ENCODE measurements at regions not wholly inside any gene's neighbourhood (a gene's known extent, or its start where the extent isn't known, plus 50 kb on each side); places are given as distances from the start of the nearest gene placed in this dataset.

DNA sequence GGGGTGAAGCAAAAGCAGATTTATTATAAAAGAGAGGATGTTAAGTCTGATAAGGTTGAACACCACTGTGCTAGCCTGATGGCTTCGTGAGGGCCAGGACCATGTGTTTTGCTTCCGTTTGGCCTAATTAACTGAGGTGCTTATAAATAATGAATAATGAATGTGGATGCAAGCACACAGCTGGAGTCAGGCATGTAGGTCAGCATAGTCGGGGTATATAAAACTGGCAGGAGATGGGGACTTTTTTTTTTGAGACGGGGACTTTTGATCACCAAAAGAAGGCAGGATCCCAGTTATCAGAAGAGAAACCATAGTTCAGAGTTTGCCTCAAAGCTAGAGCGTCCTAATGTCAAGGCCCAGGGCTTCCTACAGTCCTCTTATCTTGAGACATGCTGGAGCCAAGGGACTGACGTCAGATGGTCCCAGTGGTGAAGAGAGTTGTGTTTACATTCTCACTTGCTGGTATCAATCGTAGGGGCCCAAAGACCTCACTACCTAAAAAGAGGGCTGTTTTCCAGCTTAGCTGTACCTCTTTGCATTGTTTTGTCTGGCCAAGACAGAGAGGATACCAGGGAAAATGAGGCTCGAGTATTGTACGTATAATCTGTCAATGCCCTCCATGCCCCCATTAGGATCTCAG lies 50.4 kb downstream of the RTL9 start:
- no peaks in the 10 kb centered on the region for H3K9me3 Mint-ChIP-seq
- H3K4me3 Mint-ChIP-seq, result no peak overlapping the region
- intact Hi-C loops (cut with micrococcal nuclease), result loop anchor here (1.0 to 5.0 kb wide), 3 partner anchors 92 to 253 kb away; partner anchors contain the start of gene AMMECR1
- H3K36me3 Mint-ChIP-seq (ENCODE audit: low read depth), result no peaks in the 10 kb centered on the region
- peaks cover 14% of the 10 kb centered on the region for H3K4me1 Mint-ChIP-seq (ENCODE audit: low read depth)
- H3K27me3 Mint-ChIP-seq (ENCODE audit: insufficient read depth), result peaks cover 3% of the 10 kb centered on the region
- no peak overlapping the region for H3K27ac Mint-ChIP-seq
- DNase-seq (ENCODE audit: low spot score), result no peak

DNA sequence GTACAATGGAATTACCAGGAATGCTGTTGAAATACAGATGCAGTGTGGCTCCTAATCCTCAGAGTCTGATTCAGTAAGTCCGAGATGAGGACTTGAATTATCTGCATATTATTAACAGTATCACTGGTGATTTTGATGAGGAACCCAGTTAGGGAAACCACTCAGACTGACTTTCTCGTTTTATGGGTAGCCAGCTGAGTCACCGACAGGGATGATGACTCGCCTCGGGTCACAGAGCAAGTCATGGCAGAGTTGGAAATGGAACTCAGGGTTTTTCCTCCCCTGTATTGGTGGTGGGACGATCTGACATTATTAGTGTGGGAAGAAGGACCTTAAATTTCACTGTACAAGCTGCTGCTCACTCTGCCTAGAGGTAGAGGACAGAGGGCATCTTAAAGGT lies 51.3 kb downstream of the RTL9 start:
- no peak for DNase-seq (ENCODE audit: low spot score)
- Mint-ChIP-seq H3K4me1 (ENCODE audit: low read depth) (peaks cover 14% of the 10 kb centered on the region), H3K36me3 (ENCODE audit: low read depth) (no peaks in the 10 kb centered on the region), H3K27ac (no peak overlapping the region), H3K27me3 (ENCODE audit: insufficient read depth) (peaks cover 2% of the 10 kb centered on the region), H3K4me3 (no peak overlapping the region), H3K9me3 (no peaks in the 10 kb centered on the region)
- intact Hi-C loops (cut with micrococcal nuclease), result loop anchor here (5.0 kb wide), 1 partner anchor 93 kb away; the partner anchor contains the start of gene AMMECR1

DNA sequence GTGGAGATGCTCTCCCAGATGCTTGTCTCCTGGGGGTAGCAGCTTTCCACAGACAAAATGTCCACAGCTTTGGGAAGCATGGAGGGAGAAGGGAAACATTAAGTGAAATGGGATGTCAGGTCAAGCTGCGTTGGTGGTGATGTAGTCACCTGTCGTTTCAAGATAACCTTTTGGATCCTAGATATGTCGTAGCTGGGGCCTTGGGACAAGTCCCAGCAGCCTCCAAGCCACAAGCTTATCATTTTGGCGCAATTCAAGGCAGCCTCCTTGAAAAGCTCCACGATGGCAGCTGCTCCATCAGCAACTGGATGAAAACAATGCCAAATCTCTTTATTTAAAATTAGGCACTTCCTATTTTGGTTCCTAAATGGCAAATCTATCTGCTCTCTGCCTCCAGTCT lies 52.0 kb downstream of the RTL9 start:
- Mint-ChIP-seq H3K27me3 (ENCODE audit: insufficient read depth) (peaks cover 2% of the 10 kb centered on the region), H3K4me3 (no peak overlapping the region), H3K9me3 (no peaks in the 10 kb centered on the region), H3K27ac (no peak overlapping the region), H3K4me1 (ENCODE audit: low read depth) (peaks cover 14% of the 10 kb centered on the region), H3K36me3 (ENCODE audit: low read depth) (no peaks in the 10 kb centered on the region)
- intact Hi-C loops (cut with micrococcal nuclease), result no loop called here
- DNase-seq (ENCODE audit: low spot score), result no peak

DNA sequence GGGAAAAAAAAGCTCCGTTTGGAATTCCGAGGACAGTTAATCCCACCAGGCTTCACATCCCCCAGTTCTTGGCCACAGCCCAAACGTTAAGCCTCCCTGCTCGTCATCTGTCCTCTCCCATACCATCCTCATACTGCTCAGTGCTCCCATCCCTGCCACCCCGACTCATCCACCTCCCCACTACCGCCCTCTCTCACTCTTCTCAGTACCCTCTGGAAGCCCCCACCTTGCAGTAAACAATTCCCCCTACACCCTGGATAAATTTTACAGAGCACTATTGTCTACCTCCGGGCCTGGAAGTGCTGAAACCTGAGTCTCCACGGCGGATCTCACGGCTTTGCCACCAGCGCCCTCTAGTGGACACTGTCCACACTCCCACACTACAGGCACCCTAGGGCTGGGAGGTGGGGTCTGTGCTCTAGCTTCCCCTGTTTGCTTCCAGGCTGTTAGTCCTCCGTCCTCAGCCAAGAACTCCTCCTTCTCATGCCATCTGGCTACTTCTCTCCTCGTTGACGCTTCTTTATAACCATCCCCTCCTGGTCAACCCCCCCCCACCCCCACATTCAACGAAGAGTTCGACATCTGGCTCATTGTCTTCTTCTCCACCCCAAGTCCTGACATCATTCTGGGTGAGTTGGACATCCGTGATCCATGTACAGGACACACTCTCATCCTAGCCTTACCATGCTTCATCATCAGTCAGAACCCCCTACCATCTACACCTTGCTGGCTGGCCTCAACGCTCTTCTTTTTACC lies 54.5 kb downstream of the RTL9 start:
- DNase-seq (ENCODE audit: low spot score), result peak; percentile 42
- Mint-ChIP-seq H3K27me3 (ENCODE audit: insufficient read depth) (peaks cover 6% of the 10 kb centered on the region), H3K27ac (no peak overlapping the region), H3K9me3 (no peaks in the 10 kb centered on the region), H3K4me1 (ENCODE audit: low read depth) (peaks cover 14% of the 10 kb centered on the region), H3K36me3 (ENCODE audit: low read depth) (no peaks in the 10 kb centered on the region), H3K4me3 (no peak overlapping the region)
- intact Hi-C loops (cut with micrococcal nuclease), result loop anchor here (1.0 kb wide), 2 partner anchors 253 to 257 kb away; no protein-coding TSS in a partner anchor

DNA sequence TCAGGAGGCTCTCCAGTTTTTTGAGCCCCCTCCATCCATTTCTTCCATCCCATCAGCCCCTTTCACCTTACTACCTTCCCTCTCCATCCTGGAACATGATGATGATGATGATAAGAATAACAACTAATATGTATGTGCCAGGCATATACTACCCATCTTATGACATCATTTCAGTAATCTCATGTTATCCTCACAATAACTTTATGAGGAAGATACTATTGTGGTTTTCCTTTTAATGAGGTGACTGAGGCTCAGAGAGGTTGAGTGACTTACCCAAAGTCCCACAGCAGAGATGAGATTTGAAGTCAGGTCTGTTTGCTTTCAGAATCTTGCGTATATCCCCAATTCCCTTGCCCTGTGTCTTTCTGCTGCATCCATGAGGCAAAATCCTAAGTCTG lies 55.1 kb downstream of the RTL9 start:
- DNase-seq (ENCODE audit: low spot score), result no peak
- Mint-ChIP-seq H3K27ac (no peak overlapping the region), H3K27me3 (ENCODE audit: insufficient read depth) (peaks cover 6% of the 10 kb centered on the region), H3K9me3 (no peaks in the 10 kb centered on the region), H3K36me3 (ENCODE audit: low read depth) (no peaks in the 10 kb centered on the region), H3K4me1 (ENCODE audit: low read depth) (peaks cover 14% of the 10 kb centered on the region), H3K4me3 (no peak overlapping the region)
- intact Hi-C loops (cut with micrococcal nuclease), result loop anchor here (1.0 kb wide), 2 partner anchors 253 to 257 kb away; no protein-coding TSS in a partner anchor

DNA sequence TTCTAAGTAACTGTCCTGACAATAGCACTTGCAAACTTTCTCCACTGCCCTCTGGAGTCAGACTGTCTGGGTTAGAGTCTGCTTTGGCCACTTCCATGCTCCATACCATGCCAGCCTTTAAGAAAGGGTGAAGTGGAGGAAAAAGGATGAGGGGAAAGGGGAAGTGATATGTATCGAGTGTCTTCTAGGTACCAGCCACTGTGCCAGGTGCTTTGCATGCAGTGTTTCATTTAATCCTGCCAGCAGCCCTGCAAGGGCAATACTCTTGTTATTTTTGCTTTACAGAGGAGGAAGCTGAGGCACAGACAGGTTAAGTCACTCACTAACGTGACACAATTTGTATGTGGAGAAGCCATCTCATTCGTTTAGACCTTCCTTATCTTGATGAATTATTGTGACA lies 55.6 kb downstream of the RTL9 start:
- Mint-ChIP-seq H3K36me3 (ENCODE audit: low read depth) (no peaks in the 10 kb centered on the region), H3K4me1 (ENCODE audit: low read depth) (peaks cover 14% of the 10 kb centered on the region), H3K27me3 (ENCODE audit: insufficient read depth) (peaks cover 6% of the 10 kb centered on the region), H3K27ac (no peak overlapping the region), H3K9me3 (no peaks in the 10 kb centered on the region), H3K4me3 (no peak overlapping the region)
- no peak for DNase-seq (ENCODE audit: low spot score)
- intact Hi-C loops (cut with micrococcal nuclease), result no loop called here

DNA sequence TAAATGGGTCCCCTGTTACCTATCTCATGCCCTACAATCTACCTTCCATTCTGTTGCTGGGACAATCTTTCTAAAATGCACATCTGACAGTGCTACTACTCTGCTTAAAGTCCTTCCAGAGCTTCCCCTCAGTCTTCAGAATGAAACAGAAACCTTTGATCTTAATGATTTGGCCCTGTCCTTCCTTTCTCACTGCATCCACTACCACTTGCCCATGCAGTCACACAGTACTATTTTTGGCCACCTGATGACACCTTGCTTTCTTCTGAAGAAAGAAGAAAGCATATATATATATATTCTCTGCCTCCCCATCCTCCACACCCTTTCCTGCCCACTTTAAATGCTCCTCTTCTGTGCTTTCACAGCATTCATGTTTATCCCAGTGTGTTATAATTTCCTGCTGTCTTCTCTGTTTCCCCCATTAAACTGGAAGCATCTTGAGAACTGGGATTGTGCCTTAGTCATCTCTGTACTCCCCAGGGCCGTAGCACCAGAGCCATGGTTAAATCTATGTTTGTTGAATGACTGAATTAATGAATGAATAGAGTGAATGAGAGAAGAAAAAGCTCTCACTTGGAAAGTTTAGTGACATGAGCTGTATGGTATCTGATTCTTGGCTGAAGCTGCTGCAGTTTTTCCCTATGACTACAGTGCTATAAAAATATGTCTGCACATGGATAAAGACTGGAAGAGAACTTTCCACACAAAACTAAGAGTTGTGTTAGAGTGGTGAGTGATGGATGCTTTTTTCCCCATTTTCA lies 56.2 kb downstream of the RTL9 start:
- Mint-ChIP-seq H3K9me3 (no peaks in the 10 kb centered on the region), H3K27ac (no peak overlapping the region), H3K4me1 (ENCODE audit: low read depth) (peaks cover 12% of the 10 kb centered on the region), H3K4me3 (no peak overlapping the region), H3K27me3 (ENCODE audit: insufficient read depth) (peaks cover 6% of the 10 kb centered on the region), H3K36me3 (ENCODE audit: low read depth) (no peaks in the 10 kb centered on the region)
- intact Hi-C loops (cut with micrococcal nuclease), result no loop called here
- no peak for DNase-seq (ENCODE audit: low spot score)

DNA sequence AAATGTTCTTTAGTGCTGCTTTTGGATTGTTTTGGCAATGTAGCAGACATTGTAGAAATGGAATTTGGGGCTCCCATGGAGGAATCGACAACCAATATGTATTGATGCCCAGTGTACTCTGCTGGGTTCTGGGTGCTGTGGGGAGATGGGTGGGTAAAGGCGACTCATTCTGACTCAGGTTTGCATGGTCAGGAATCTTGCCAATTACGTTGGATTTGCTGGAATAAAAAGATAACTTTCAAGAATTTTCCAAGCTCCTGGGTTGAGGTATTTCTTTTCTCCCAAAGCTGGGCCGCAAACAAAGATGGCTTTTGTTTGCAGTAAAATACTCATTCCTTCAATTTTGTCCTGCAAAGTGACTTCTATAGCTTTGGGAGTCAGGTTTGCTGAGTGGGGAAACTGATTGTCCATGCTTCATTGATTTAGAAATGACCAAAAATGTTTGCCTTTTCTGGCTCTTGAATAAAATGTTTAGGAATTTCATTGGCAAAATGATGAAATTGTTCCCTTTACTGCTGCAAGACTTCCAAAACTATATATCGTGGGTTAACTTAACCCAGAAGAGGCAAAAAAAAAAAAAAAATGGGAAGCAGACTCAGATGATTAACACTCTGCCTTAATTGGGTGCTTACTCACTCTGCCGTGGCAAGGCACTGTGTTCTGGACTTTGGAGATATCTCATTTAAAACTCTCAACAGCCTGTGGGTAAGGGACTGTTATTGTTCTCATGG lies 57.0 kb downstream of the RTL9 start:
- H3K27me3 Mint-ChIP-seq (ENCODE audit: insufficient read depth), result peaks cover 6% of the 10 kb centered on the region
- intact Hi-C loops (cut with micrococcal nuclease), result no loop called here

DNA sequence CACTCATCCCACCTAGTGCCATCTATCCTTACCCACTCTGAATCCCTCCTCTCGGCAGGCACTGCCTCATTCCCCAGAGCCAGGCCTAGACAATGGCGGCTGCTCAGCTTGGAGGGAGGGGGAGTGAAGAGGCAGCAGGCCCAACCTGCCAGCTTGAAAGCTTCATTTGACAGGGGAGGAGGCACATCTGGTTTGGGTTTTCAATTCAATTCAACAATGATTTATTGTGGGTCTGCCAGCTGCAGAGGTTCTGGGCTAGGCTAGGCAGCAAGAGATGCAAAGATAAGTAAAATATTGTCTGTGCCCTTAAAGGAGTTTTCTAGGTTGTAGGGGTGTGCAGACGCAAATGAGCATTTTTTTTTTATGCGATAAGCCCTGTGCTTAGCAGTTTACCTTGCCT lies 58.5 kb downstream of the RTL9 start:
- Mint-ChIP-seq H3K36me3 (ENCODE audit: low read depth) (no peaks in the 10 kb centered on the region), H3K4me1 (ENCODE audit: low read depth) (peaks cover 9% of the 10 kb centered on the region), H3K27me3 (ENCODE audit: insufficient read depth) (peaks cover 6% of the 10 kb centered on the region), H3K27ac (no peak overlapping the region), H3K9me3 (no peaks in the 10 kb centered on the region), H3K4me3 (no peak overlapping the region)
- intact Hi-C loops (cut with micrococcal nuclease), result no loop called here
- no peak for DNase-seq (ENCODE audit: low spot score)

More for the DNA sequence above, 57.0 kb downstream of the RTL9 start:
- no peaks in the 10 kb centered on the region for H3K9me3 Mint-ChIP-seq
- no peak overlapping the region for H3K4me3 Mint-ChIP-seq
- no peak overlapping the region for H3K27ac Mint-ChIP-seq
- H3K4me1 Mint-ChIP-seq (ENCODE audit: low read depth), result peaks cover 9% of the 10 kb centered on the region
- H3K36me3 Mint-ChIP-seq (ENCODE audit: low read depth), result no peaks in the 10 kb centered on the region
- no peak for DNase-seq (ENCODE audit: low spot score)

DNA sequence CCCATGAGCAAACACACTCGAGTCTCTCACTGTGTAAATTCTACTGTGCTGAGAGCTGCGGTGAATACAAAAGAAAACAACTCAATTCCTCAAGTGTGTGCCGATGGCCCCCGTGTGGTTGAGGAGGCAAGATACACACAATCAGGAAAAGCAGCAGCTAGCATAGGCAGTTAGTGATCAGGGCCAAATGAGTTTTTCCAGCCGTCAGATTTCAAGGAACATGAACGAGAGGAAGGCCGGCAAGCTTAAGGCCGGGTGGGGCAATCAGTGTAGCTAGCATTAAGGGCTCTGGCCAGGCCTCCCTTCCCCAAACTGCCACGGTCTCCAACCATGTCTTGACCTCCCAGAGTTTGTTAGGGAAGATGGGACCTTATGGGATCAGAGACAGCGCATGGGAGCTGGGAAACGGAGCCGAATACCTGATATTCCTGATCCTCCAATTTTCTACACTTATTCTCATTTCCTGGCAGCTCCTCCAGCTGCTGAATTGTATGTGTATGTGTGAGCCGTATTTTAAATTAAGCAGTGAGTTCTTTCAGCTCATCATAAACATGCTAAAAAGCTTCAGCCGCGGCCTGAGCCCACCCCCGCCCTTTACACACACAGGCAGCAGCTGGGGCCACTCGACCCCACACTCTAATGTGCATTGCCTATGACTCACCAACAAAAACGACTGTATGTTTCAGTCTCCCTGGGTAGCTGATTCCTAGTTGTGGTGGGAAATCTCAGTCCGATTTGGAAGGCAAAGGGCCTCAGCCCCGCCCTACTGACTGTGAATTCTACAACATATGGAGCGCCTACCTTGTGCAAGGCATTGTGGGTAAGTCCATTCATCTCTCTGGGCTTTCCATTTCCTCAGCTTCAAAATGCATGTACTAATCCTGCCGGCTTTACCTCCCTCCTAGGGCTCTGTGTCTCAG lies 59.9 kb downstream of the RTL9 start:
- no peak for DNase-seq (ENCODE audit: low spot score)
- H3K4me1 Mint-ChIP-seq (ENCODE audit: low read depth), result peaks cover 1% of the 10 kb centered on the region
- H3K36me3 Mint-ChIP-seq (ENCODE audit: low read depth), result no peaks in the 10 kb centered on the region
- intact Hi-C loops (cut with micrococcal nuclease), result no loop called here
- H3K27me3 Mint-ChIP-seq (ENCODE audit: insufficient read depth), result peaks cover 4% of the 10 kb centered on the region
- H3K4me3 Mint-ChIP-seq, result no peak overlapping the region
- no peaks in the 10 kb centered on the region for H3K9me3 Mint-ChIP-seq
- H3K27ac Mint-ChIP-seq, result no peak overlapping the region

DNA sequence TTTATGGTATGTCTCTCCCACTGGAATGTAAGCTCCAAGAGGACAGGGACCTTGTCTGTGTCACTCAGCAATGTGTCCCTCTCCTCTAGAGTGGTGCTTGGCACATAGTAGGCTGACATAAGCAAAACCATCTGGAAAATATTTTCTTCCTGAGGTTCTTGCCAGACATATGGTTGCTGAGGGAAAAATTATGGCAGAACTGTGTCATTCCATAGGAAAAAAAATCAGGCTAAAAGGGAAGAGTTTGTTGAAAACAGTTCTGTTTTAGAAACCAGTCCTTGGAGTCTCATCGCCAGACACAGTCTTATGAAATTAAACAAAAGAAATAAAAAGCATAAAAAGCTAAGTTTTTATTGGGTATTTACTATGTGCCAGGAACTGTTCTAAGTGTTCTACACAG lies 60.9 kb downstream of the RTL9 start:
- H3K27me3 Mint-ChIP-seq (ENCODE audit: insufficient read depth), result peaks cover 4% of the 10 kb centered on the region
- H3K36me3 Mint-ChIP-seq (ENCODE audit: low read depth), result no peaks in the 10 kb centered on the region
- intact Hi-C loops (cut with micrococcal nuclease), result no loop called here
- H3K27ac Mint-ChIP-seq, result no peak overlapping the region
- no peak for DNase-seq (ENCODE audit: low spot score)
- no peaks in the 10 kb centered on the region for H3K4me1 Mint-ChIP-seq (ENCODE audit: low read depth)
- H3K9me3 Mint-ChIP-seq, result no peaks in the 10 kb centered on the region
- H3K4me3 Mint-ChIP-seq, result no peak overlapping the region
